Activated naive CD8-positive, alpha-beta T cell treated with anti-CD3 and anti-CD28 coated beads for 36 hours (primary cell): ENCODE measurements at regions not wholly inside any gene's neighbourhood (a gene's known extent, or its start where the extent isn't known, plus 50 kb on each side); places are given as distances from the start of the nearest gene placed in this dataset.

Source experiments
- DNase-seq: peaks from one replicate; pipeline ENCODE4 v3.0.0; 2021
- H3K27ac Mint-ChIP-seq: one replicate; pipeline ENCODE4 v1.8.0; 2022; ENCODE audit warnings: mild to moderate bottlenecking, moderate library complexity, mixed read lengths
- H3K27me3 Mint-ChIP-seq: one replicate; pipeline ENCODE4 v1.8.0; 2022; ENCODE audit warnings: mild to moderate bottlenecking, mixed read lengths
- H3K36me3 Mint-ChIP-seq: one replicate; pipeline ENCODE4 v1.8.0; 2021; ENCODE audit warnings: mild to moderate bottlenecking, mixed read lengths
- H3K4me1 Mint-ChIP-seq: one replicate; pipeline ENCODE4 v1.8.0; 2021; ENCODE audit warnings: mixed read lengths
- H3K4me3 Mint-ChIP-seq: one replicate; pipeline ENCODE4 v1.8.0; 2022; ENCODE audit warnings: mild to moderate bottlenecking, moderate library complexity, mixed read lengths
- H3K9me3 Mint-ChIP-seq: one replicate; pipeline ENCODE4 v1.8.0; 2022; ENCODE audit warnings: mixed read lengths

DNA sequence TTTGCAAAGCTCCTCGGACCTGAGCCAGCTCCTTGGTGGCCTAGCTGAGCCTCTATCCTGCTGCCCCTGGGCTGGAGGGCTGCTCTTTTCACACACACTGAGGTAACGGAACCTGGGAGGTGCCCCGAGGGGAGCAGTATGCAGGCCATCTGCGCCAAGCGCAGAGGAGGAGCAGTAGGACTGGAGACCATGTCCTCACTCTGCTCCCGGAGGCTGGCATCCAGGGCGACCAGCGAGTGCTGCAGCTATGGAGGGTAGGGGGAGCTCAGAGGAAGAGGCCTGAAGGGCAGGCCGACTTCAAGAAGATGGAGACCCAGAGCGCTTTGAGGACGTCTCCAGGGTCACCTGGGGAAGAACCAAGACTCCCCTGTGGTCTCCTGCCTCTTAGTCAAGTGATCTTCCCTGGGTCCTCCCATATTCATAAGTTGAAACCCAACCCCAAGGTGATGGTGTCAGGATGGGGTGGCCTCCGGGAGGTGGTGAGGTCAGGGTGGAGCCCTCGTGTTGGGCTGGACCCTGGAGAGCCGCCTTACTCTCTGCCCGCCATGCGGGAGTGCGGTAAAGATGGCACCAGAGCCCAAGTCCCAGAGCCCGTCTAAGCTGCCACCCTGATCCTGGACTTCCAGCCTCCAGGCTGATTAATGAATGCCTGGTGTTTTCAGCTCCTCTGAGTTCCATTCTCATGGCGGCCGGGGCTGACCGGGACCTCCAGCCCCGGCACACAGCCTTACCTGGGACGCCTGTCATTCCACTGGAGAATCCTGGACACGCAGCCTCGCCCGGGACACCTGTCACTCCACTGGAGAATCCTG is 160.7 kb downstream of the NDUFA10 start:
- H3K27me3 Mint-ChIP-seq, result no peaks in the 10 kb centered on the region
- DNase-seq, result no peak
- no peaks in the 10 kb centered on the region for H3K36me3 Mint-ChIP-seq
- no peaks in the 10 kb centered on the region for H3K4me1 Mint-ChIP-seq
- no peak overlapping the region for H3K27ac Mint-ChIP-seq
- no peaks in the 10 kb centered on the region for H3K9me3 Mint-ChIP-seq
- H3K4me3 Mint-ChIP-seq, result no peak overlapping the region

DNA sequence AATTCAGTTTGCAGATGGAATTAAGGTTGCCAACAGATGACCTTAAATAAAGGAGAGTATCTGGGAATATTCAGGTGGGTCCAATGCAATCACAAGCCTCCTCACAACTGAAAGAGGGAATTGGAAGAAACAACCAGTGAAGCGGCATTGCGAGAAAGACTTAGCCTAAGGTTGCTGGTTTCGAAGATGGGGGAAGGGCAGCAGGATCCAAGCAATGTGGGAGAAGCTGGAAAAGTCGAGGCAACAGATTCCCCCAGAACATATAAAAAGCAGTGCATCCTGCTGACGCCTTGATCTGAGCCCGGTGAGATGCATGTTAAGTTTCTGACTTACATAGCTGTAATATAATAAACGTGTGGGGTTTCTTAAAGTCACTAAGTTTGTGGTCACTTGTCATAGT is 162.5 kb downstream of the NDUFA10 start:
- DNase-seq, result no peak
- H3K36me3 Mint-ChIP-seq, result no peaks in the 10 kb centered on the region
- H3K27ac Mint-ChIP-seq, result no peak overlapping the region
- H3K4me3 Mint-ChIP-seq, result no peak overlapping the region
- no peaks in the 10 kb centered on the region for H3K4me1 Mint-ChIP-seq
- H3K9me3 Mint-ChIP-seq, result no peaks in the 10 kb centered on the region
- no peaks in the 10 kb centered on the region for H3K27me3 Mint-ChIP-seq

DNA sequence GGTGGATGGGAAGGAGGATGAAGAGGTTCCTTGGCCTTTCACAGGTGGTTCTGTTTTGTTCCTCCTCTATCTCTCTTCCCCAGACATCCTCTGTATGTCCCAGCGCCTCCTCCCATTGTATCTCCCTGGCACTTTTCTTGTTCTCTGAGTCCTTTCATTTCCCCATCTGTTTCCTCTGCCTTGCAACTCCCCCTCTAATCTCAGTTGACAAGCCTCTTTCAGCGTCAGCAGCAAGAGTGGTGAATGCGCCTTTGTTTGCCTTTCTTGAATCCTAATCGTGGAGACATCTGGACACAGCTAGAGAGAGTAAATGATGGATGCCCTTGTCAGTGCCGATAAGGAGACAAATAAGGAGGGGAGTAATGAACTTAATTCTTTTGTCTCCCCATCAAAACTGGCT is 167.0 kb downstream of the NDUFA10 start:
- H3K27me3 Mint-ChIP-seq, result peaks cover 4% of the 10 kb centered on the region
- H3K9me3 Mint-ChIP-seq, result no peaks in the 10 kb centered on the region
- no peaks in the 10 kb centered on the region for H3K4me1 Mint-ChIP-seq
- DNase-seq, result no peak
- H3K4me3 Mint-ChIP-seq, result no peak overlapping the region
- H3K36me3 Mint-ChIP-seq, result no peaks in the 10 kb centered on the region
- H3K27ac Mint-ChIP-seq, result no peak overlapping the region

DNA sequence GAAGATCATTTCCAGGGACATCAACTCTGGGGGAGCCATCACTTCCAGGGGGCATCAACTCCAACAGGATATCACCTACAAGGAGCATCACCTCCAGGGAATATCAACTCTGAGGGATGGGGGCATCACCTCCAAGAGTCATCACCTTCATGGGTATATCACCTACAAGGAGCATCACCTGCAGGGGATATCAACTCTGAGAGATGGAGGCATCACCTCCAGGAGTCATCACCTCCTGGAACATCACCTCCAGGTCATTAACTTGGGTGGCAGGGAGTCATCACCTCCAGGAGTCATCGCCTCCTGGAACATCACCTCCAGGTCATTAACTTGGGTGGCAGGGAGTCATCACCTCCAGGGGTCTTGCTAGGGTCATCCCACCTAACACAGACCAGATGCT is 167.6 kb downstream of the NDUFA10 start:
- H3K27me3 Mint-ChIP-seq, result peaks cover 6% of the 10 kb centered on the region
- no peak overlapping the region for H3K27ac Mint-ChIP-seq
- no peaks in the 10 kb centered on the region for H3K9me3 Mint-ChIP-seq
- no peak for DNase-seq
- H3K4me1 Mint-ChIP-seq, result no peaks in the 10 kb centered on the region
- H3K36me3 Mint-ChIP-seq, result no peaks in the 10 kb centered on the region
- H3K4me3 Mint-ChIP-seq, result no peak overlapping the region

DNA sequence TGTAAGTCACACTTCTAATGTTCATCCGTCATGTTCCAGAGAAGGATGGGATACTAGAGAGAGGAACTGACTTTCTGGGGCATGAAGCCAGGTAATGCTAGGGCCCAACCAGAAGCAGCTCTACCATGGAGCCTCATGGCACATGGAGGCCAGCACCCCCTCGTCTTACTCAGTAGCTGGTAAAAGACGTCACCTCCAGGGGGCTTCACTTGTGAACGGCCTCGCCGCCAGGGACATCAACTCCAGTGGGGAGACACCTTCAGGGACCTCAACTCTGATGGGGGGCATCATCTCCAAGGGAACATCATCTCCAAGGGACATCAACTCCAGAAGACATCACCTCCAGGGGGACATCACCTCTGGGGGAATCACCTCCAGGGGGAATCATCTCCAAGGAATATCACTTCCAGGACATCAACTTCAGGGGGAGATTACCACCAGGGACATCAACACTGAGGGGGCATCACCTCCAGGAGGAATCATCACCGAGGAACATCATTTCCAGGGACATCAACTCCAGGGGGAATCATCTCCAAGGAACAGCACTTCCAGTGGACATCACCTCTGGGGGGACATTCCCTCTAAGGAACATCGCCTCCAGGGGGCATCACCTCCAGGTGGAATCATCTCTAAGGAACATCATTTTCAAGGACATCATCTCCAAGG is 168.4 kb downstream of the NDUFA10 start:
- Mint-ChIP-seq H3K27me3 (peaks cover 9% of the 10 kb centered on the region), H3K4me3 (no peak overlapping the region), H3K9me3 (no peaks in the 10 kb centered on the region), H3K36me3 (no peaks in the 10 kb centered on the region), H3K4me1 (no peaks in the 10 kb centered on the region), H3K27ac (no peak overlapping the region)
- DNase-seq, result no peak

DNA sequence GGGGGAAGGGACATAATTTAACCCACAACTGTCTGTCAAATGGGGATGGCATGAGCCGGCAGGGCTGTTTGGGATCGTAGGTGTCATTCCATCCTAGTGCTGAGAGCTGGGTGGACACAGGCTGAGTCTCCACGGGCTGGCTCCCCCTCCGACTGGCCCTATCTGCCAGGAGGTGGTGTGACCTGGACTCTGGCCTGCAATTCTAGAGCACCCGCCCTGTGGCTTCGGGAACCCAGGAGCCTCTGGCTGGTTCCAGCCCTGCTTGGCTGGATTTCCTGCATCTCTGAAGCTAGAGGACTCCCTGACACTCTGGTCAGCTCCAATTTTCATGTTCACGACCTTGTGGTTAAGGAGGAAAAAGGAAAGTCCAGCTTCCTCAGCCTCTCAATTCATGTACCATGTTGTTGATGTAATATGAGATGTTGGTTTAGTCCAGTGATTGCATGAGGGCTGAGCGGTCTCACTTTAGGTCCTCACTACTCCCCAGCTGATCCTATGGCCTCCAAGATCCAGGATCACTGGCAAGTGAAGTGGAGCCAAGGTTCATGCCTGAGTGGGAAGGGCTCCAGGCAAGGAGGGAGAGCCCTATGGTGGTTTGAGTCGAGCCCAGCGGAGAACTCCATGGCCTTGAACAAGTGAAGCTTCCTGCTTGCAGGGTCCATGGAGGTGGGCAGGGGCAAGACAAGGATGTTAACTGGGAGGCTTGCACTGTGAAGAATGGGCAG is 169.1 kb downstream of the NDUFA10 start:
- H3K27ac Mint-ChIP-seq, result no peak overlapping the region
- peaks cover 13% of the 10 kb centered on the region for H3K27me3 Mint-ChIP-seq
- no peaks in the 10 kb centered on the region for H3K36me3 Mint-ChIP-seq
- H3K4me3 Mint-ChIP-seq, result no peak overlapping the region
- H3K9me3 Mint-ChIP-seq, result peaks cover 7% of the 10 kb centered on the region
- no peaks in the 10 kb centered on the region for H3K4me1 Mint-ChIP-seq
- no peak for DNase-seq

DNA sequence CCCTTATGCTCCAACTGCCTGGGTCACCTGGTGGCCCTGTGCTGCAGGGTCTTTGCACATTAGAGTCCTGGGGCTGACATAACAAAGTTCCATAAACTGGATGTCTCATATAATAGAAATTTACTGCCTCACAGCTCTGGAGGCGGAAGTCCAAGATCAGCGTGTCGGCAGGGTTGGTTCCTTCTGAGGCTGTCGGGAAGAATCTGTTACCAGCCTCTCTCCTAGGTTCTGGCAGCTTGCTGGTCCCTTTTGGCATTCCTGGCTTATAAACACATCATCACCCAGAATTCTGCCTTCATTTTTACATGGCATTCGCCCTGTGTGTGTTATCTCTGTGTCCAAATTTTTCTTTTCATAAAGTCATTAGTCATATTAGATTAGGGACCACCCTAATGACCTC is 170.5 kb downstream of the NDUFA10 start:
- Mint-ChIP-seq H3K9me3 (peaks cover 14% of the 10 kb centered on the region), H3K4me1 (no peaks in the 10 kb centered on the region), H3K27me3 (peaks cover 13% of the 10 kb centered on the region), H3K36me3 (no peaks in the 10 kb centered on the region), H3K4me3 (no peak overlapping the region), H3K27ac (no peak overlapping the region)
- no peak for DNase-seq

DNA sequence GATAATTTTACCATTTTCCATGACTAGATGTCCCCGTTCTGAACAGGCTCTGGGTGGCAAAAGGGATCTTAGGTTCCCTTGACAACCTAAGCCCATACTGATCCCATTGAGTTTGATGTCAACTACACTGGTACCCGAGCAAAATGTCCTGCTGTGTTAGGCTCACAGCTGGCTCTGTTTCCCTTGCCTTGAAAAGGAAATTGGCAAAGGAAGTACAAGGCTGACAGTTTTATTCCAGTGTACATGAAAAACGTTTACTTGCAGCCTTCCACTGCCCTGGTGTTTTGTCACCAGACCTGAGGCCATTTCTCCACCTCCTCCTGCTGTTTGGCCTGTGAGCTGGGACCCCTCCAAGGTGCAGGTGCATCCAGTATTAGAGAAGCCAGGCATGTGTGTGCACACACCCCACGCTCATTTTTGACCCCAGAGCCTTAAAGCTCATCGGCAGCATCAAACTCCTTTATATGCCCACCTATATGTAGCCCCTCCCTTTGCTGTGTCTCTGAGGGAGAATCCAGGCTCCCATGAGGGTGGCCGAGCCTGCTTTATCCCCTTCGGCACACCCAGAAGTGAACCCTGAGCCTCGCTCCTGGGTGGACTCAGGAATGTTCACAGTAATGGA is 171.3 kb downstream of the NDUFA10 start:
- peaks cover 13% of the 10 kb centered on the region for H3K27me3 Mint-ChIP-seq
- H3K4me3 Mint-ChIP-seq, result no peak overlapping the region
- no peak overlapping the region for H3K27ac Mint-ChIP-seq
- peaks cover 17% of the 10 kb centered on the region for H3K9me3 Mint-ChIP-seq
- DNase-seq, result no peak
- no peaks in the 10 kb centered on the region for H3K36me3 Mint-ChIP-seq
- H3K4me1 Mint-ChIP-seq, result no peaks in the 10 kb centered on the region

DNA sequence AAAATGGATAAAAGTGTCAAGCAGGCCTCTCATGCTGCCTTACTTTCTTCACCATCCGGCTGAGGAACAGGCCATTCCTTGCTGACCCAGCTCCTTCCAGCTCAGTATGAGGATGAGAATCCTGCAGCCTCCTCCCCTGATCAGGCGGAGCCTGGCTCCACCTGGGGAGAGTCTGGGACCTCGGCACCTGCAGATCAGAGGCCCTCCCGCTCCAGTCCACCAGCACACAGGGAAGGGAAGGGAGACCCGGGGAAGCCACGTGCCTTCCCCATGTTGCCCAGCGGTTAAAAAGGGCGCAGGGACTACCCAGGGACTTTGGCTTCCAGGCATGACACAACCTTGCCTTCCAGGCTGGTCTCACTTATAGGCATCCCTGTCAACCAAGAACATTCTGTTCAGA is 172.0 kb downstream of the NDUFA10 start:
- H3K36me3 Mint-ChIP-seq, result no peaks in the 10 kb centered on the region
- H3K4me1 Mint-ChIP-seq, result no peaks in the 10 kb centered on the region
- peaks cover 13% of the 10 kb centered on the region for H3K27me3 Mint-ChIP-seq
- H3K4me3 Mint-ChIP-seq, result no peak overlapping the region
- H3K27ac Mint-ChIP-seq, result no peak overlapping the region
- H3K9me3 Mint-ChIP-seq, result peaks cover 17% of the 10 kb centered on the region
- DNase-seq, result no peak

DNA sequence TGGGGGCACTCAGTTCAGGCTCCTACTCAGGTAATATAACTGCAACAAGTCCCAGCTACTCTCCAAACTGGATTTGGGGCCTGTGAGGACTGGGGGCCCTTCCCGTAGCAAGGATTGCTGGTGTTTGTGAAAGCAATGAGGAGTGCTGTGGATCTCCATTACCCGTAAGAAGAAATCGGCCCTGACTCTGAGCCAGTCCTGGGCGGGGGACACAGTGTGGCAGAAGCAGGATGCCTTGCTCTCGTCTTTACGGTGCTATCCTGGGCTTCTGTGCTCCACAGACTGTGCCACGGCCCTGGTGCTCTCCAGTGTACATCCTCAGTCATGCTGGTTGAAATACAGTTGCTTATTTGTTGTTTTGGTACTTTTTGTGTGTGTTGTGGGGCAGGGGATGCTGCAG is 172.9 kb downstream of the NDUFA10 start:
- no peaks in the 10 kb centered on the region for H3K4me1 Mint-ChIP-seq
- DNase-seq, result no peak
- H3K9me3 Mint-ChIP-seq, result peaks cover 17% of the 10 kb centered on the region
- H3K36me3 Mint-ChIP-seq, result no peaks in the 10 kb centered on the region
- peaks cover 15% of the 10 kb centered on the region for H3K27me3 Mint-ChIP-seq
- no peak overlapping the region for H3K27ac Mint-ChIP-seq
- no peak overlapping the region for H3K4me3 Mint-ChIP-seq

DNA sequence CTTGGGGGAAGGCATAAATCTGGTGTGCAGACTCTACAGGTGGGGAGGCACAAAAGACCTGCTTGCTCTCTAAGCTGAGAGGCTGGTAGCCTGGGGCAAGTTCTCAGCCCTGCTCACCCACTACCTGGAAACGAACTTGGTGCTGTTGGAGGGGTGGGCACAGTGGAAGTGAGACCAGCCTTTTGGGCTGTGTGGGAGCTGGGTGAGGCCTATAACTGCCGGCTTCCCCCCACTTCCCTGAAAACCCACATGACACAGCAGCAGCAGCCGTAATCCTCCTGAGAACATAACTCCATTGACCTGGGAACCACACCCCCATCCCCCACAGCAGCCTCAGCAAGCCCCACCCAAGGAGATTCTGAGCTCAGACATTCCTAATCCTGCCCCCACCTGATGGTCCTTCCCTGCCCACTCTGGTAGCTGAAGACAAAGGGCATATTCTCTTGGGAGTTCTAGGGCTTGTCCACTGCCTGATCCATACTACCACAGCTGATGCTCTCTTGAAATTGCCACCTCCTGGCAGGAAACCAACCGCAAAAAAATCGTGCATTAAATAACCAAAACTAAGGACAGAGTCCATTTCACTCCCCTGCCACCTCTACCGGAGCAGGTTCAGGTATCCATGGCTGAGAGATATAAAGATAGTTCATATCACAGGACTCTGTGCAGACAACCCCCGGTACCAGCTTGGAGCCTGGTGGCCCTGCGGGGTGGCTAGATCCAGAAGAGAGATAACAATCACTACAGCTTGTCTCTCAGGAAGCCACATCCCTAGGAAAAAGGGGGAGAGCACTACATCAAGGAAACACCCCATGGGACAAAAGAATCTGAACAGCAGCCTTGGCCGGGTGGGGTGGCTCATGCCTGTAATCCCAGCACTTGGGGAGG is 178.1 kb downstream of the NDUFA10 start:
- H3K4me3 Mint-ChIP-seq, result no peak overlapping the region
- H3K9me3 Mint-ChIP-seq, result peaks cover 18% of the 10 kb centered on the region
- no peak for DNase-seq
- no peak overlapping the region for H3K27ac Mint-ChIP-seq
- no peaks in the 10 kb centered on the region for H3K36me3 Mint-ChIP-seq
- peaks cover 26% of the 10 kb centered on the region for H3K27me3 Mint-ChIP-seq
- H3K4me1 Mint-ChIP-seq, result no peaks in the 10 kb centered on the region

DNA sequence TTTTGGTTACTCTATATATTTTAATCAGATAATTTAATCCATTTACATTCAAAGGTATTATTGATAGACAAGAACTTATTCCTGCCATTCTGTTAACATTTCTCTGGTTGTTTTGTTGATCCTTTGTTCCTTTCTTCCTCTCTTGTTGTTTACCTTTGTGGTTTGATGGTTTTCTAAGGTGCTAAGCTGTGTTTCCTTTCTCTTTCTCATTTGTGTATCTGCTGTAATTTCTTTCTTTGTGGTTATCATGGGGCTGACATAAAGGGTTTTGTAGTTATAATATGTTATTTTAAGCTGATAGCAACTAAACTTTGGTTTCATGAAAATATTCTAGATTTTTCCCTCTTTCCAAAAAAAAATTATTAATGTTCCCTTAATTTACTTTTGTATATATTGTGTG is 179.2 kb downstream of the NDUFA10 start:
- no peak overlapping the region for H3K4me3 Mint-ChIP-seq
- H3K27ac Mint-ChIP-seq, result no peak overlapping the region
- no peaks in the 10 kb centered on the region for H3K4me1 Mint-ChIP-seq
- DNase-seq, result no peak
- H3K9me3 Mint-ChIP-seq, result peaks cover 11% of the 10 kb centered on the region
- peaks cover 22% of the 10 kb centered on the region for H3K27me3 Mint-ChIP-seq
- no peaks in the 10 kb centered on the region for H3K36me3 Mint-ChIP-seq

DNA sequence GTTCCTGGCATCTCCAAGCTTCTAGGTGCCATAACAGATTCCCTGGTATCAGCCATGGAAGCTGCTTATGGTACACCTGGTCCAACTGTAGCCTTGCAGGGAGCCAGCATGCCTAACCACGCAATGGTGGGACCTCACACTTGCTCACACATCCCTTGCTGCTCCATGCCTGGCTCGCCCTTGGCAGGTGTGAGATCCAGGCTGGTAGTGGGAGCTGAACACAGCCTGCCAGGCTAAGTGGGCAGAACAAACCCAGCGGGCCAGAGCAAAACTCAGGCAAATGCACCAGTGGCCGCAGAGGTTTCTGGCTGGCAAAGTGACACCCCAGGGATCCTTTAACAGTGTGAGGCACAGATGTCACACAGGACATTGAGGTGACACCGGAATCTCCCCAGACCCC is 185.8 kb downstream of the NDUFA10 start:
- no peaks in the 10 kb centered on the region for H3K9me3 Mint-ChIP-seq
- no peaks in the 10 kb centered on the region for H3K4me1 Mint-ChIP-seq
- H3K27me3 Mint-ChIP-seq, result peaks cover 9% of the 10 kb centered on the region
- H3K27ac Mint-ChIP-seq, result no peak overlapping the region
- H3K4me3 Mint-ChIP-seq, result no peak overlapping the region
- DNase-seq, result no peak
- H3K36me3 Mint-ChIP-seq, result no peaks in the 10 kb centered on the region

DNA sequence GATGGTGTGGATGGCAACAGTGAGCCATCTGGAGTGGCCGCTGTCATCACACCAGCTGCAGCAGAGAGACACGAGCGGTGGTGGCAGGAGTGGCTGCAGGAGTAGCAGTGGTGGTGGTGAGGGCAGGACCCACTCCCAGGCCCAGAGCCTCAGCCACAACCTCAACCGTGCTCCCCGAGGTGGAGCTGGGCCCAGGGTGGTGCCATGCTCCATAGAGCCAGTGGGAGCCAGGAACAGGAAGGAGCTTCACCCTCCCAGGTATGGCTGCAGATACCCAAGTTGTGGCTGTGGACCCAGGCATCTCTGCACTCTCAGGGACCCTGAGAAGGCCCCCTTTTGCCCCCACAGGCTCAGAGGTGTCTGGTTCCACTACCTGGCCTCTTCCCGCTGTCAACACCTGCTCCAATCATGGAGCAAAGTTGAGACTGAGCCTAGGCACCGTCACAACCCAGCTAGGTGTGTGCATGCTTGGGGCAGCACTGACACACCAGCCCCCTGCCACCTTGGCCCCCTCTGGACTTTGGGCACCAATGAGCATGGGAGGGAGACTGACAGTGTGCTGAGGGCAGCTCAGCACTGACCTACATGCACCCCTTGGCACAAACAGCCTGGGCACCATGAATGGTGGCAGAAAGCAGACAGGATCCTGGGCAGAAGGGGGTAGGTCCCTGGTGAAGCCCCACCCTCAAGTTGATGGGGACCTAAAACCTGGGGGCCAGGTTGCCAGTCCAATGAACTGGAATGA is 188.9 kb downstream of the NDUFA10 start:
- no peak for DNase-seq
- no peak overlapping the region for H3K27ac Mint-ChIP-seq

More for the DNA sequence above, 188.9 kb downstream of the NDUFA10 start:
- no peaks in the 10 kb centered on the region for H3K4me1 Mint-ChIP-seq
- no peak overlapping the region for H3K4me3 Mint-ChIP-seq
- H3K9me3 Mint-ChIP-seq, result no peaks in the 10 kb centered on the region
- peaks cover 6% of the 10 kb centered on the region for H3K27me3 Mint-ChIP-seq
- H3K36me3 Mint-ChIP-seq, result no peaks in the 10 kb centered on the region
